Neural progenitor cell (in vitro differentiated cells): ENCODE measurements at regions not wholly inside any gene's neighbourhood (a gene's known extent, or its start where the extent isn't known, plus 50 kb on each side); places are given as distances from the start of the nearest gene placed in this dataset.

ENCODE experiments used
- DNase-seq: peaks from one replicate; pipeline ENCODE4 v3.0.0-alpha.2; 2016; ENCODE audit warnings: low spot score
- H2AFZ ChIP-seq: fragments of 200-600 bp; sonication (generic); replicated peaks from 2 replicates; pipeline ENCODE4 v1.6.1; 2016; ENCODE audit warnings: antibody characterized with exemption
- H3F3A ChIP-seq: fragments of 200-600 bp; sonication (generic); 2 replicates; pipeline ENCODE4 v1.6.1; 2016; ENCODE audit warnings: antibody characterized with exemption, low read depth
- H3K27ac ChIP-seq: fragments of 200-600 bp; sonication (generic); 2 replicates; pipeline ENCODE4 v1.5.1; 2016; ENCODE audit warnings: mild to moderate bottlenecking
- H3K27me3 ChIP-seq: fragments of 200-600 bp; sonication (generic); 2 replicates; pipeline ENCODE4 v1.6.1; 2016; ENCODE audit warnings: mild to moderate bottlenecking, moderate library complexity
- H3K36me3 ChIP-seq: fragments of 200-600 bp; sonication (generic); 2 replicates; pipeline ENCODE4 v1.5.1; 2016
- H3K4me1 ChIP-seq: fragments of 200-600 bp; sonication (generic); 2 replicates; pipeline ENCODE4 v1.6.1; 2016; ENCODE audit warnings: mixed run types
- H3K4me2 ChIP-seq: fragments of 200-600 bp; sonication (generic); 2 replicates; pipeline ENCODE4 v1.6.1; 2016
- H3K4me3 ChIP-seq: fragments of 200-600 bp; sonication (generic); 2 replicates; pipeline ENCODE4 v1.5.1; 2016
- H3K79me2 ChIP-seq: fragments of 200-600 bp; sonication (generic); 2 replicates; pipeline ENCODE4 v1.6.1; 2016; ENCODE audit warnings: low read depth
- H3K9ac ChIP-seq: fragments of 200-600 bp; sonication (generic); 2 replicates; pipeline ENCODE4 v1.6.1; 2016
- H3K9me3 ChIP-seq: fragments of 200-600 bp; sonication (generic); 2 replicates; pipeline ENCODE4 v1.5.1; 2016; ENCODE audit warnings: low read depth
- H4K20me1 ChIP-seq: fragments of 200-600 bp; sonication (generic); 2 replicates; pipeline ENCODE4 v1.6.1; 2016; ENCODE audit warnings: low read depth
- H3K27ac Mint-ChIP-seq: 3 replicates; pipeline ENCODE4 v1.8.0; 2021; ENCODE audit warnings: mixed read lengths
- H3K27me3 Mint-ChIP-seq: 2 replicates; pipeline ENCODE4 v1.8.0; 2022; ENCODE audit warnings: low read depth, mild to moderate bottlenecking, inconsistent platforms, moderate library complexity, mixed read lengths; ENCODE audit not compliant: insufficient read depth
- H3K36me3 Mint-ChIP-seq: 3 replicates; pipeline ENCODE4 v1.8.0; 2021; ENCODE audit warnings: mixed read lengths
- H3K4me1 Mint-ChIP-seq: 3 replicates; pipeline ENCODE4 v1.8.0; 2021; ENCODE audit warnings: mixed read lengths
- H3K4me3 Mint-ChIP-seq: 3 replicates; pipeline ENCODE4 v1.8.0; 2021; ENCODE audit warnings: mild to moderate bottlenecking, moderate library complexity, mixed read lengths
- H3K9me3 Mint-ChIP-seq: 3 replicates; pipeline ENCODE4 v1.8.0; 2020; ENCODE audit warnings: mixed read lengths
- CTCF ChIP-seq: fragments of 200-600 bp; sonication (generic); IDR thresholded peaks from 2 replicates; pipeline ENCODE4 v1.5.1; 2017; ENCODE audit warnings: antibody characterized with exemption, mild to moderate bottlenecking
- EZH2 ChIP-seq: fragments of 200-600 bp; sonication (generic); IDR thresholded peaks from 2 replicates; pipeline ENCODE4 v1.6.1; 2017; ENCODE audit warnings: antibody characterized with exemption, mild to moderate bottlenecking, moderate library complexity
- EZH2phosphoT487 ChIP-seq: fragments of 200-600 bp; sonication (generic); IDR thresholded peaks from 2 replicates; pipeline ENCODE4 v1.6.1; 2017; ENCODE audit warnings: antibody characterized with exemption

GRCh38 chr7:128172151-128172550, 68.9 kb upstream of the LEP start:
- Histone ChIP-seq H3K9ac (no peak overlapping the region), H3K4me1 (no peaks in the 10 kb centered on the region), H3K4me3 (no peak overlapping the region), H3K9me3 (no peaks in the 10 kb centered on the region), H2AFZ (no peak overlapping the region), H3K4me2 (no peak overlapping the region), H3K79me2 (no peaks in the 10 kb centered on the region), H4K20me1 (peaks cover 23% of the 10 kb centered on the region), H3K27ac (no peak overlapping the region), H3F3A (peaks cover 4% of the 10 kb centered on the region), H3K36me3 (no peaks in the 10 kb centered on the region), H3K27me3 (peaks cover 69% of the 10 kb centered on the region)
- TF ChIP-seq EZH2phosphoT487 (no peak), CTCF (no peak), EZH2 (no peak)
- Mint-ChIP-seq H3K9me3 (no peaks in the 10 kb centered on the region), H3K4me3 (no peak overlapping the region), H3K36me3 (no peaks in the 10 kb centered on the region), H3K27ac (no peak overlapping the region), H3K27me3 (peaks cover 38% of the 10 kb centered on the region), H3K4me1 (peaks cover 10% of the 10 kb centered on the region)
- no peak for DNase-seq

- no peaks in the 10 kb centered on the region for H3K9me3 ChIP-seq
- Mint-ChIP-seq H3K36me3 (no peaks in the 10 kb centered on the region), H3K27me3 (peaks cover 39% of the 10 kb centered on the region), H3K4me3 (no peak overlapping the region), H3K9me3 (no peaks in the 10 kb centered on the region), H3K4me1 (peaks cover 10% of the 10 kb centered on the region), H3K27ac (no peak overlapping the region)
- H3K27ac ChIP-seq: no peak overlapping the region
- H3K9ac ChIP-seq: no peak overlapping the region
- H3K36me3 ChIP-seq: no peaks in the 10 kb centered on the region
- peaks cover 4% of the 10 kb centered on the region for H3F3A ChIP-seq
- H3K27me3 ChIP-seq: peaks cover 61% of the 10 kb centered on the region
- no peak overlapping the region for H3K4me3 ChIP-seq
- no peak for DNase-seq
- H3K4me1 ChIP-seq: no peaks in the 10 kb centered on the region
- no peak overlapping the region for H2AFZ ChIP-seq
- no peak for TF ChIP-seq EZH2
- TF ChIP-seq CTCF: no peak
- no peak for TF ChIP-seq EZH2phosphoT487
- H4K20me1 ChIP-seq: peaks cover 18% of the 10 kb centered on the region
- H3K79me2 ChIP-seq: no peaks in the 10 kb centered on the region
- no peak overlapping the region for H3K4me2 ChIP-seq
Measured at GRCh38 chr7:128172963-128173362, 68.1 kb upstream of the LEP start.

- Mint-ChIP-seq H3K9me3 (no peaks in the 10 kb centered on the region), H3K36me3 (no peaks in the 10 kb centered on the region), H3K4me3 (no peak overlapping the region), H3K27ac (no peak overlapping the region), H3K4me1 (no peaks in the 10 kb centered on the region), H3K27me3 (peaks cover 31% of the 10 kb centered on the region)
- Histone ChIP-seq H3K9ac (no peak overlapping the region), H4K20me1 (peaks cover 6% of the 10 kb centered on the region), H3K9me3 (no peaks in the 10 kb centered on the region), H3K4me1 (no peaks in the 10 kb centered on the region), H3K36me3 (no peaks in the 10 kb centered on the region), H3K4me3 (no peak overlapping the region), H3K27ac (no peak overlapping the region), H2AFZ (no peak overlapping the region), H3F3A (no peaks in the 10 kb centered on the region), H3K4me2 (no peak overlapping the region), H3K27me3 (peaks cover 46% of the 10 kb centered on the region), H3K79me2 (no peaks in the 10 kb centered on the region)
- no peak for DNase-seq
- TF ChIP-seq EZH2 (no peak), EZH2phosphoT487 (no peak), CTCF (no peak)
Measured at GRCh38 chr7:128174386-128174785, 66.7 kb upstream of the LEP start.

GRCh38 chr7:128176696-128177095, 64.4 kb upstream of the LEP start:
- Histone ChIP-seq H3K4me3 (no peak overlapping the region), H3K27me3 (peaks cover 23% of the 10 kb centered on the region), H3K79me2 (no peaks in the 10 kb centered on the region), H3K4me2 (no peak overlapping the region), H3K27ac (no peak overlapping the region), H4K20me1 (no peaks in the 10 kb centered on the region), H2AFZ (no peak overlapping the region), H3K9me3 (no peaks in the 10 kb centered on the region), H3F3A (no peaks in the 10 kb centered on the region), H3K36me3 (no peaks in the 10 kb centered on the region), H3K4me1 (no peaks in the 10 kb centered on the region), H3K9ac (no peak overlapping the region)
- H3K4me3 Mint-ChIP-seq: no peak overlapping the region
- no peak overlapping the region for H3K27ac Mint-ChIP-seq
- H3K36me3 Mint-ChIP-seq: no peaks in the 10 kb centered on the region
- no peak for DNase-seq
- H3K9me3 Mint-ChIP-seq: no peaks in the 10 kb centered on the region
- no peaks in the 10 kb centered on the region for H3K4me1 Mint-ChIP-seq
- TF ChIP-seq EZH2phosphoT487 (no peak), CTCF (no peak), EZH2 (no peak)
- H3K27me3 Mint-ChIP-seq: peaks cover 23% of the 10 kb centered on the region
